Neural cell (in vitro differentiated cells): ENCODE measurements at regions not wholly inside any gene's neighbourhood (a gene's known extent, or its start where the extent isn't known, plus 50 kb on each side); places are given as distances from the start of the nearest gene placed in this dataset.

Source experiments
- H2AFZ ChIP-seq: fragments of 200-600, 300-800 bp; sonication (generic), shearing (Covaris generic); 2 replicates; pipeline ENCODE4 v1.6.0; 2014; ENCODE audit warnings: low read depth, mild to moderate bottlenecking, antibody characterized with exemption, low read length, moderate library complexity
- H3F3A ChIP-seq: fragments of 200-600 bp; shearing (Covaris generic); 2 replicates; pipeline ENCODE4 v1.6.1; 2016; ENCODE audit warnings: mild to moderate bottlenecking, moderate library complexity, mixed read lengths, antibody characterized with exemption, low read length; ENCODE audit not compliant: insufficient read depth, poor library complexity, severe bottlenecking
- H3K27ac ChIP-seq: fragments of 200-600, 300-800 bp; sonication (generic), shearing (Covaris generic); 2 replicates; pipeline ENCODE4 v1.5.1; 2014; ENCODE audit warnings: mild to moderate bottlenecking, low read length, moderate library complexity
- H3K27me3 ChIP-seq: fragments of 300-800, 200-600 bp; sonication (generic), shearing (Covaris generic); 2 replicates; pipeline ENCODE4 v1.6.0; 2014; ENCODE audit warnings: mild to moderate bottlenecking, low read depth, low read length, moderate library complexity; ENCODE audit not compliant: insufficient read depth
- H3K36me3 ChIP-seq: fragments of 300-800, 200-600 bp; sonication (generic), shearing (Covaris generic); 2 replicates; pipeline ENCODE4 v1.5.1; 2014; ENCODE audit warnings: mild to moderate bottlenecking, antibody characterized with exemption, low read length, moderate library complexity; ENCODE audit not compliant: insufficient read depth
- H3K4me2 ChIP-seq: fragments of 300-800, 200-600 bp; sonication (generic), shearing (Covaris generic); 2 replicates; pipeline ENCODE4 v1.6.0; 2014; ENCODE audit warnings: mild to moderate bottlenecking, low read length
- H3K4me3 ChIP-seq: fragments of 300-800, 200-600 bp; sonication (generic), shearing (Covaris generic); 2 replicates; pipeline ENCODE4 v1.5.1; 2014; ENCODE audit warnings: mild to moderate bottlenecking, low read length, moderate library complexity
- H3K79me2 ChIP-seq: fragments of 200-600 bp; shearing (Covaris generic); replicated peaks from 2 replicates; pipeline ENCODE4 v1.6.0; 2014; ENCODE audit warnings: mild to moderate bottlenecking, low read length, moderate library complexity; ENCODE audit not compliant: insufficient read depth
- H3K9ac ChIP-seq: fragments of 300-800, 200-600 bp; sonication (generic), shearing (Covaris generic); 2 replicates; pipeline ENCODE4 v1.6.1; 2016; ENCODE audit warnings: mild to moderate bottlenecking, low read length, mixed read lengths
- H3K9me2 ChIP-seq: fragments of 200-600 bp; shearing (Covaris generic); 2 replicates; pipeline ENCODE4 v1.6.1; 2016; ENCODE audit warnings: mild to moderate bottlenecking, low read length, mixed read lengths; ENCODE audit not compliant: insufficient read depth
- H3K9me3 ChIP-seq: fragments of 200-600, 300-800 bp; sonication (generic), shearing (Covaris generic); 2 replicates; pipeline ENCODE4 v1.6.1; 2016; ENCODE audit warnings: mild to moderate bottlenecking, mixed run types, low read length, moderate library complexity, mixed read lengths
- H4K20me1 ChIP-seq: fragments of 200-600 bp; shearing (Covaris generic); 2 replicates; pipeline ENCODE4 v1.6.1; 2016; ENCODE audit warnings: mild to moderate bottlenecking, mixed run types; ENCODE audit not compliant: insufficient read depth
- CTCF ChIP-seq: fragments of 450-650 bp; IDR thresholded peaks from 2 replicates; pipeline ENCODE4 v1.5.1; 2014; ENCODE audit warnings: antibody characterized with exemption, mild to moderate bottlenecking, moderate library complexity; ENCODE audit not compliant: poor library complexity, severe bottlenecking
- EP300 ChIP-seq: fragments of 450-650 bp; conservative IDR thresholded peaks from 2 replicates; pipeline ENCODE4 v1.6.1; 2014; ENCODE audit warnings: antibody characterized with exemption, mild to moderate bottlenecking, moderate library complexity; ENCODE audit not compliant: poor library complexity, severe bottlenecking
- EZH2 ChIP-seq: fragments of 200-600, 300-800 bp; shearing (Covaris generic), sonication (generic); IDR thresholded peaks from 2 replicates; pipeline ENCODE4 v1.6.1; 2014; ENCODE audit warnings: antibody characterized with exemption, low read length, borderline replicate concordance, mild to moderate bottlenecking; ENCODE audit not compliant: insufficient read depth, poor library complexity, severe bottlenecking
- MXI1 ChIP-seq: fragments of 450-650 bp; conservative IDR thresholded peaks from 2 replicates; pipeline ENCODE4 v1.6.1; 2014; ENCODE audit warnings: antibody characterized with exemption, mild to moderate bottlenecking; ENCODE audit not compliant: poor library complexity, severe bottlenecking
- POLR2AphosphoS5 ChIP-seq: IDR thresholded peaks from 2 replicates; pipeline ENCODE4 v1.6.1; 2012
- RAD21 ChIP-seq: fragments of 450-650 bp; conservative IDR thresholded peaks from 2 replicates; pipeline ENCODE4 v1.6.1; 2014; ENCODE audit warnings: antibody characterized with exemption, mild to moderate bottlenecking, moderate library complexity
- REST ChIP-seq: IDR thresholded peaks from 2 replicates; pipeline ENCODE4 v1.6.1; 2012; ENCODE audit warnings: borderline replicate concordance
- SMC3 ChIP-seq: fragments of 450-650 bp; conservative IDR thresholded peaks from 2 replicates; pipeline ENCODE4 v1.6.1; 2014; ENCODE audit warnings: antibody characterized with exemption, mild to moderate bottlenecking, moderate library complexity; ENCODE audit not compliant: poor library complexity
- TAF1 ChIP-seq: IDR thresholded peaks from 2 replicates; pipeline ENCODE4 v1.6.1; 2012; ENCODE audit warnings: low read depth

GRCh38 chr2:221975151-221975550, 323.6 kb downstream of the PAX3 start:
- H3K79me2 ChIP-seq: no peaks in the 10 kb centered on the region
- H3K9me2 ChIP-seq: no peaks in the 10 kb centered on the region
- no peaks in the 10 kb centered on the region for H3K9me3 ChIP-seq
- no peaks in the 10 kb centered on the region for H3F3A ChIP-seq
- H3K4me3 ChIP-seq: no peak overlapping the region
- H4K20me1 ChIP-seq: no peaks in the 10 kb centered on the region
- no peak overlapping the region for H2AFZ ChIP-seq
- no peaks in the 10 kb centered on the region for H3K36me3 ChIP-seq
- no peak overlapping the region for H3K9ac ChIP-seq
- TF ChIP-seq MXI1 (no peak), EZH2 (no peak), CTCF (no peak), EP300 (no peak), TAF1 (no peak), RAD21 (no peak), POLR2AphosphoS5 (no peak), REST (no peak), SMC3 (no peak)
- no peaks in the 10 kb centered on the region for H3K27me3 ChIP-seq
- H3K27ac ChIP-seq: no peak overlapping the region
- H3K4me2 ChIP-seq: no peak overlapping the region

GRCh38 chr2:221973902-221974301, 324.9 kb downstream of the PAX3 start:
- Histone ChIP-seq H2AFZ (no peak overlapping the region), H3K9ac (no peak overlapping the region), H3K9me2 (no peaks in the 10 kb centered on the region), H3K9me3 (no peaks in the 10 kb centered on the region), H3F3A (no peaks in the 10 kb centered on the region), H3K36me3 (no peaks in the 10 kb centered on the region), H3K4me3 (no peak overlapping the region), H3K4me2 (no peak overlapping the region), H3K27ac (no peak overlapping the region), H3K79me2 (no peaks in the 10 kb centered on the region), H4K20me1 (no peaks in the 10 kb centered on the region), H3K27me3 (no peaks in the 10 kb centered on the region)
- TF ChIP-seq CTCF: no peak
- no peak for TF ChIP-seq EZH2
- no peak for TF ChIP-seq POLR2AphosphoS5
- TF ChIP-seq EP300: no peak
- no peak for TF ChIP-seq SMC3
- no peak for TF ChIP-seq TAF1
- no peak for TF ChIP-seq RAD21
- no peak for TF ChIP-seq REST
- no peak for TF ChIP-seq MXI1
